Choroid plexus epithelial cell (primary cell): ENCODE measurements at regions not wholly inside any gene's neighbourhood (a gene's known extent, or its start where the extent isn't known, plus 50 kb on each side); places are given as distances from the start of the nearest gene placed in this dataset.

Experiments used
- DNase-seq: peaks from one replicate; pipeline ENCODE4 v3.0.0-alpha.2; 2010; ENCODE audit warnings: low read depth
- H3K4me3 ChIP-seq: 2 replicates; pipeline ENCODE4 v1.5.1; 2011; ENCODE audit warnings: low read depth, mild to moderate bottlenecking, control low read depth, low read length, moderate library complexity
- TF ChIP-seq, protein P1 (sequence below): conservative IDR thresholded peaks from 2 replicates; pipeline ENCODE4 v1.5.1; 2011; ENCODE audit warnings: low read depth, mild to moderate bottlenecking, control low read depth, inconsistent platforms, low read length, moderate library complexity

DNA sequence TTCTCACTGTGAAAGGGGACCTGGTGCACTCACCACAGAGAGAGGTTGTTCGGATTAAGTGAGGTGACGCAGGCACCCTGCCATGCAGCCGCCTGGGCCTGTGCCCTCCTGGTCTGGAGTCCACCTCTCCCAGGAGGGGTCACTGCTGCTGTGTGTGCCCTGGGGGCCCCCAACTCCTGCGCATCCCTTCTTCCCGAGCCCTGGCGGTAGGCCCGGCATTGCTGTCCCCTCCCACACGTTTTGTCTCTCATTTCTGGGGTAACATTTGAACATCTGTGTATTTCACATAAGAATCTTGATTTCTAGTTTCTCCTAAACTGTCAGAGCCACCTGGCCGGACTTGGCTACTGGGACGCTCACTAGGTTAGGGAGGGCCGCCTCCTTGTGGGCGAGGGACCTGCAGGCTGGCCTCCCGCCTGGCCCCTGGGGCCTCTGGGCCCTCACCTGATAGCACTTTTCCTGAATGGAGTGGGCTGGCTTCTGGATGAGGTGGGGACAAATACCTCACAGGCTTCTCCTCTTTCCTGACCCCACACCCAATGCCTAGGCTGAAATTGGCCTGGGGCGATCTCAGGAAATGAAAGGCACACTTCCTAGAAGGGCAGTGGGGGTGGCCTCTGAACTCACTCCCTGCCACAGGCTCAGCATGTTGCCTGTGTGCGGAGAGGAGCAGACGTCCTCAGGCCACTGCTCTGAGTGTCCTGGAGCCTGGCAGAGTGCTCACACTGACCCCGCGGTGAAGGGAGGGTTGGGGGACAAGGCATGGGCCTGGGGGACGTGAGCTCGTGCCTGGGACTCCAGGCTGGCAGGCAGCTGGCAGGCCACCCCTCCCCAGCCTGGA is 104.2 kb upstream of the PRR23E start:
- no peak for DNase-seq
- TF ChIP-seq, protein P1, sequence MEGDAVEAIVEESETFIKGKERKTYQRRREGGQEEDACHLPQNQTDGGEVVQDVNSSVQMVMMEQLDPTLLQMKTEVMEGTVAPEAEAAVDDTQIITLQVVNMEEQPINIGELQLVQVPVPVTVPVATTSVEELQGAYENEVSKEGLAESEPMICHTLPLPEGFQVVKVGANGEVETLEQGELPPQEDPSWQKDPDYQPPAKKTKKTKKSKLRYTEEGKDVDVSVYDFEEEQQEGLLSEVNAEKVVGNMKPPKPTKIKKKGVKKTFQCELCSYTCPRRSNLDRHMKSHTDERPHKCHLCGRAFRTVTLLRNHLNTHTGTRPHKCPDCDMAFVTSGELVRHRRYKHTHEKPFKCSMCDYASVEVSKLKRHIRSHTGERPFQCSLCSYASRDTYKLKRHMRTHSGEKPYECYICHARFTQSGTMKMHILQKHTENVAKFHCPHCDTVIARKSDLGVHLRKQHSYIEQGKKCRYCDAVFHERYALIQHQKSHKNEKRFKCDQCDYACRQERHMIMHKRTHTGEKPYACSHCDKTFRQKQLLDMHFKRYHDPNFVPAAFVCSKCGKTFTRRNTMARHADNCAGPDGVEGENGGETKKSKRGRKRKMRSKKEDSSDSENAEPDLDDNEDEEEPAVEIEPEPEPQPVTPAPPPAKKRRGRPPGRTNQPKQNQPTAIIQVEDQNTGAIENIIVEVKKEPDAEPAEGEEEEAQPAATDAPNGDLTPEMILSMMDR: no peak
- no peak overlapping the region for H3K4me3 ChIP-seq

DNA sequence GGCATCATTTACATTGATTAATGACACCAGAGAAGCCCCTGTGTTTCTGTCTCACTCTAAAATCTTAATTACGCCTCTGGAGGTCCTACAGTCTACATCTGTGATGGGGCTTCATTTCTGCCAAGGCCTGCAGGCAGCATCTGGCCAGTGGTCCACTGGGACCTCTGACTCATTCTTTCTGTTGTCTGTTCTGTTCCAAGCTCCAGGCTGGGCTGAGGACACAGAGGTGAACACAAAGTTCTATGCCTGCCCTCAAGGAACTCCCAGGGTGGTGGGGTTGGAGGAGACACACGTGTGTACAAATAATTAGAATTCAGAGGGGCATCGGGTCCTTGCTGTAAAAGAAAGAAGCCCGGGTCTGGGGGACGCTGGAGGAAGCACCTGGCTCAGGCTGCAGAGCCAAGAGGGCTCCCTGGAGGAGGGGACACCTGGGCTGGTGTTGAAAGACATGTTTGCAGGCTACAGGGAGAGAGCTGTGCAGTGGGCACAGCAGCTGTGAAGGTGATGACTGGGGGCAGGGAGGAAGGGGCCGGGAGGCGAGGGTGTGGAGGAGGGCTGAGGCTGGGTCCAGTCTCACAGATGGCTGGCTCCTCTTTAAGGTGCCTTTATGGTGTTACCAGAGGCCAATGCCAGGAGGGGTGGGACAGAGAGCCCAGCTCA is 103.3 kb upstream of the PRR23E start:
- TF ChIP-seq, protein P1: no peak
- DNase-seq: peak; percentile 62
- no peak overlapping the region for H3K4me3 ChIP-seq

DNA sequence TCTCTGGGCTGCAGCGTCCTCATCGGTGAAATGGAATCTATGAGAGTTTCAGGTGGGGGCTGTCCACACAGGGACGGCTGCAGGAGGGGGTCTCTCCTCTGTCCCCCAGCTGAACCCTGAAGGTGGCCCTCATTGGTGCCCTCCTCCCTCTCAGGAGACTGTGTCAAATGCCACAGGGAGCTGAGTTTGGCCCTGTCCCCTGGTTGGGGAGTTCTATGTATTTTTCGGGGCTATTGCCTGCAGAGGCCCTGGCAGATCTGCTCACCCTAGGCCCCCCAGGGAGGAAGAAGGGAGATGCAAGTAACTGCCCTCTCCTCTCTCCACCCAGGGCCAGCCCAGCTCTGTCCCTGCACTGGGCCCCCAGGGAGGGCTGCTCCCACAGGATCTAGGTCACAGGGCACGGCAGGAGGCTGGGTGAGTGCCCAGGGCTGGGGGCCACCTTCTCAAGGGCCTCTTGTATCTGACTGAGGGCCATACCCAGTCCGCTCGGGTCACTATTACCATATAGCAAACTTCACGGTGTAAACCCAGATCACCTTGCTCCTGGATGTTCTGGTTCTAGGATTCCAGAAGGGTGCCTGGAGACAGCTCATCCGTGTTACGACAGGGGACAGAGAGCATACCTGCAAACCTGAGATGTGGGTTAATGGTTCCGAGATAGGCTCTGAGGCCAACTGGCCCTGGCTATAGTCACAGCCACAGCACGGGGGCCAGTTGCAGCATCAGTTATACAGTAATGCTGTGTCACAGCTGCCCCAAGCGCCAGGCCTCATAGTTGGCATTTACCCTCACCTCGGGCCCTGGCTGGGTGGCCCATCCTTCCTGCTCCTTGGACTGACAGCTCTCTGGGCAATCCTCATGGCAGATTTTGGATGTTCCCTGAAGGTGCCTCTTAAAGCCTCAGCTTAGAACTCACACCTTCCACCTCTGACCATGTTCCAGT is 102.4 kb upstream of the PRR23E start:
- no peak for DNase-seq
- H3K4me3 ChIP-seq: no peak overlapping the region
- TF ChIP-seq, protein P1: no peak

DNA sequence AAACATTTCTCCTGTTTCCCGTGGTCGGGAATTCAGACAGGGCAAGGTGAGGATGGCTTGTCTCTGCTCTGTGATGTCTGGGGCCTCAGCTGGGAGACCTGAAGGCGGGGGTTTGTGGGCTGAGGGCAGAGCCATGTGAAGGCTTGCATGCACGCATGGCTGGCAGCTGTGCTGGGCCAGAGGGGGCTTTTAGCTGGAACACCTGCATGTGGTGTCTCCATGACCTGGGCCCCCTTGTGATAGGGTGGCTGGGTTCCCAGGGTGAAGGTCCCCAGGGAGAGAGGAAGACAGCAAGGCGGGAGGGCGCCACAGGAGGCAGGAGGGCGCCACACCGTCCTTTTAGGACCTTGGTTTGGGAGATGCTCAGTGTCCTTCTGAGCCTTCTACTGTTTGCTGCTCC is 101.6 kb upstream of the PRR23E start:
- TF ChIP-seq, protein P1: no peak
- no peak overlapping the region for H3K4me3 ChIP-seq
- DNase-seq: no peak

DNA sequence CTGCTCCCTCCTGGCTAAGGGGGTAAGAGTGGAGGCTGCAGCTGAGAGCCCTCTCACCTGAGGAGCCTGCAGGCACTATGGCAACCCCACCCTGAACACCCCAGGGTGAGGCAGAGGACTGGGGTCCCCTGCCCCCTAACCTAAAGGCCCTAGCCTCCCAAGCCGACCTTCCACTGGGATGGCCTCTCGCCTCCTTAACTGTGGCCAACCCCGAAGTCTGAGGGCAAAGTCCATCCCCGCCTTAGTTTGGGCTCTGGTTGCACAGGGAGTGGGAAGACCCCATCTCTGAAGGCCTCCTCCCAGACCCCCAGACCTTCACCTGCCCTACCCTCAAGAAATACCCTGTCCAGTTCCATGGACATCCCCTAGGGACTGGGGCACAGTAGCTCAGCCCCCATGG is 100.6 kb upstream of the PRR23E start:
- TF ChIP-seq, protein P1: no peak
- no peak overlapping the region for H3K4me3 ChIP-seq
- no peak for DNase-seq

DNA sequence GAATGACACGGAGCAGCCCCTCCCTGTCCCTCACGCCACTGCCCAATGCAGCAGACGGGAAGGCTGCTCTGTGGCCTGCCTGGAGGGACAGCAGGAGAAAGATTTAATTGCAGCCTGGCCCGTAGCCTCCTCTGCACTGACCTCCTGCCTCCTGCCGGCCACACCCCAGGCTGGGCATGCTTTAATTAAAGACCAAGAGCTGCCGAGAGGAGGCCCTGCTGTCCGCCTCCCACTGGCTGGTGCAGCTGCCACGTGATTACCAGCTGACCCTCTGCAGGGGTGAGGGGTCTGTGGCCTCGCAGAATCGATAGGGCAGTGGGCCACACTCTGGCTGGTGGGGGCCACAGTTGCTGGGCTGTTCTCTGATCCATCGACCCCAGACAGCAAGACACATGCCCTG is 100.2 kb upstream of the PRR23E start:
- TF ChIP-seq, protein P1: no peak
- DNase-seq: no peak

More for the DNA sequence above, 100.2 kb upstream of the PRR23E start:
- no peak overlapping the region for H3K4me3 ChIP-seq
